PC-3 (cell line): ENCODE measurements at regions not wholly inside any gene's neighbourhood (a gene's known extent, or its start where the extent isn't known, plus 50 kb on each side); places are given as distances from the start of the nearest gene placed in this dataset.

Source experiments
- ATAC-seq: fragments of 200-7000 bp; cut with Tn5 transposase; 2 replicates; pipeline ENCODE4 v1.9.1; 2020; ENCODE audit warnings: mild to moderate bottlenecking, moderate library complexity
- BruUV-seq: library from RNA; stranded (reverse); fragments of 400-500 nt; replicated peaks from 2 replicates; lab custom pipeline; 2021; lab: Mats Ljungman, UMichigan
- CTCF ChIA-PET: fragments of 300-600 bp; sonication (Branson Sonifier 250); formaldehyde crosslinking; loops from one replicate; lab custom pipeline; 2022; ENCODE audit warnings: antibody characterized with exemption; lab: Charles Lee
- POLR2A ChIA-PET: fragments of 300-600 bp; sonication (Branson Sonifier 250); formaldehyde crosslinking; loops from one replicate; lab custom pipeline; 2022; ENCODE audit warnings: antibody characterized with exemption; ENCODE audit not compliant: unreplicated experiment; lab: Charles Lee
- DNase-seq: peaks from one replicate; pipeline ENCODE4 v3.0.0-alpha.2; 2015
- H2AFZ ChIP-seq: fragments of 300-600 bp; sonication (generic); 2 replicates; pipeline ENCODE4 v1.6.0; 2016; ENCODE audit warnings: antibody characterized with exemption, low read length
- H3F3A ChIP-seq: fragments of 300-600 bp; sonication (generic); one replicate; pipeline ENCODE4 v1.6.0; 2017; ENCODE audit warnings: antibody characterized with exemption, low read length, control low read depth, mild to moderate bottlenecking; ENCODE audit not compliant: unreplicated experiment
- H3K27ac ChIP-seq: fragments of 300-600 bp; sonication (generic); 2 replicates; pipeline ENCODE4 v1.5.1; 2016; ENCODE audit warnings: mild to moderate bottlenecking, low read length
- H3K27me3 ChIP-seq: fragments of 300-600 bp; sonication (generic); 2 replicates; pipeline ENCODE4 v1.6.1; 2016; ENCODE audit warnings: low read length, mixed read lengths
- H3K36me3 ChIP-seq: fragments of 300-600 bp; sonication (generic); 2 replicates; pipeline ENCODE4 v1.6.1; 2016; ENCODE audit warnings: low read depth, mixed run types, low read length, mixed read lengths
- H3K4me1 ChIP-seq: fragments of 300-600 bp; sonication (generic); 2 replicates; pipeline ENCODE4 v1.5.1; 2016; ENCODE audit warnings: low read length; ENCODE audit not compliant: insufficient read depth
- H3K4me2 ChIP-seq: fragments of 300-600 bp; sonication (generic); 2 replicates; pipeline ENCODE4 v1.6.0; 2016; ENCODE audit warnings: low read length
- H3K4me3 ChIP-seq: fragments of 300-600 bp; sonication (generic); 2 replicates; pipeline ENCODE4 v1.5.1; 2016; ENCODE audit warnings: mild to moderate bottlenecking, low read length, mixed read lengths
- H3K79me2 ChIP-seq: fragments of 300-600 bp; sonication (generic); 2 replicates; pipeline ENCODE4 v1.6.1; 2017; ENCODE audit warnings: low read length, mixed read lengths
- H3K9ac ChIP-seq: fragments of 300-600 bp; sonication (generic); 2 replicates; pipeline ENCODE4 v1.6.0; 2016; ENCODE audit warnings: mild to moderate bottlenecking, low read length
- H3K9me2 ChIP-seq: fragments of 300-600 bp; sonication (generic); replicated peaks from 2 replicates; pipeline ENCODE4 v1.6.1; 2016; ENCODE audit warnings: mixed run types, low read length, mixed read lengths
- H3K9me3 ChIP-seq: fragments of 300-600 bp; sonication (generic); 2 replicates; pipeline ENCODE4 v1.6.1; 2016; ENCODE audit warnings: low read length, mixed read lengths
- H4K20me1 ChIP-seq: fragments of 300-600 bp; sonication (generic); 2 replicates; pipeline ENCODE4 v1.6.1; 2016; ENCODE audit warnings: low read length, mixed read lengths
- EZH2 ChIP-seq: fragments of 300-600 bp; sonication (generic); IDR thresholded peaks from one replicate; pipeline ENCODE4 v1.6.1; 2017; ENCODE audit warnings: antibody characterized with exemption, mild to moderate bottlenecking, low read length; ENCODE audit not compliant: unreplicated experiment
- EZH2phosphoT487 ChIP-seq: fragments of 300-600 bp; sonication (generic); IDR thresholded peaks from 2 replicates; pipeline ENCODE4 v1.6.1; 2018; ENCODE audit warnings: mild to moderate bottlenecking, antibody characterized with exemption, low read length, borderline replicate concordance
- intact Hi-C: fragments of 100-400 bp; cut with micrococcal nuclease; formaldehyde crosslinking; loops from 2 replicates; pipeline ENCODE4 v1.9.0; 2023
- TF ChIP-seq, protein P1 (sequence below): fragments of 300-600 bp; sonication (generic); conservative IDR thresholded peaks from 2 replicates; pipeline ENCODE4 v1.5.1; 2017; ENCODE audit warnings: antibody characterized with exemption, low read depth, mild to moderate bottlenecking, low read length

DNA sequence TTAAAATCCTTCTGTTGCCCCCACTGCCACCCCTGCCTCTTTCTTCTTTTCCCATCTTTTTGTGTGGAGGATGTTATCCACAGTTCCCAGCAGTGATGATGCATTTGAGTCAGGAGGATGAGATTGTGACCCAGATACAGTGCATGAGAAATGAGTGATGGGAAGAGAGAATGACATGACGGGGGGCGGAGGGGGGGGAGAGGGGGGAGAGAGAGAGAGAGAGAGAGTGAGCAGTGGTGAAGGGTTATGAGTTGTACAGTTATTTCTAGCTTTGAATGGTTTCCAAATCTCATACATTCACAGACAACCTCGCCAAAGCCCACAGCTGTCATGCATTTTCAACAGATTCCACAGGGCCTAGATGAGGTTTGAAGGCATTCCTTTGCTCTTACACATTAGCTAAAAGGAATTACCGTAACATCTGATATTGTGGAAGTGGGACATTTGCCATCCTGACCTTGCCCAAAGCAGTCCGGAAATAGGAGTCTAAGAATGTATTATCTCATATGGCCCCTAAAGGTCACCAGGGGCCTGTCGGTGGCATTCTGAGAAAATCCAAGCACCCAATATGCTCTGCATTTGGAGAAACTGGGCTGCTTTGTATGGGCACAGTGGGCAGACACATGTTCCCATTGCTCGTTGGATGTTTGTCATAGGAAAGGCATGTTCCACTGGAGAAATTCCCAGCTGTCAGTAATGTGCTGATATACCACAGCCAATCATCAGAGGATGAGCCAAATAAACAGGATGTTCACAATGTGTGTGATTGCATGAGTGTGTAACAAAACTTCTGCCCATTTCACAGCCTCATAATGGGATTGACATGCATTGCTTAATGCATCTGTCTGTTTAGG is 435.8 kb downstream of the SPRY1 start:
- H3K36me3 ChIP-seq = no peaks in the 10 kb centered on the region
- peak overlapping the region; percentile 34; the same call in 1 of the 2 replicates for H3K9ac ChIP-seq
- no peaks in the 10 kb centered on the region for H3F3A ChIP-seq
- no peaks in the 10 kb centered on the region for H4K20me1 ChIP-seq
- no peak for TF ChIP-seq EZH2phosphoT487
- TF ChIP-seq, protein P1, sequence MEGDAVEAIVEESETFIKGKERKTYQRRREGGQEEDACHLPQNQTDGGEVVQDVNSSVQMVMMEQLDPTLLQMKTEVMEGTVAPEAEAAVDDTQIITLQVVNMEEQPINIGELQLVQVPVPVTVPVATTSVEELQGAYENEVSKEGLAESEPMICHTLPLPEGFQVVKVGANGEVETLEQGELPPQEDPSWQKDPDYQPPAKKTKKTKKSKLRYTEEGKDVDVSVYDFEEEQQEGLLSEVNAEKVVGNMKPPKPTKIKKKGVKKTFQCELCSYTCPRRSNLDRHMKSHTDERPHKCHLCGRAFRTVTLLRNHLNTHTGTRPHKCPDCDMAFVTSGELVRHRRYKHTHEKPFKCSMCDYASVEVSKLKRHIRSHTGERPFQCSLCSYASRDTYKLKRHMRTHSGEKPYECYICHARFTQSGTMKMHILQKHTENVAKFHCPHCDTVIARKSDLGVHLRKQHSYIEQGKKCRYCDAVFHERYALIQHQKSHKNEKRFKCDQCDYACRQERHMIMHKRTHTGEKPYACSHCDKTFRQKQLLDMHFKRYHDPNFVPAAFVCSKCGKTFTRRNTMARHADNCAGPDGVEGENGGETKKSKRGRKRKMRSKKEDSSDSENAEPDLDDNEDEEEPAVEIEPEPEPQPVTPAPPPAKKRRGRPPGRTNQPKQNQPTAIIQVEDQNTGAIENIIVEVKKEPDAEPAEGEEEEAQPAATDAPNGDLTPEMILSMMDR = no peak
- POLR2A ChIA-PET = no interaction called here
- peak overlapping the region; percentile 20; the same call in 1 of the 2 replicates for H3K4me3 ChIP-seq
- ATAC-seq = peak; percentile 86
- no peaks in the 10 kb centered on the region for H3K9me2 ChIP-seq
- H3K27ac ChIP-seq = peak overlapping the region; percentile 86
- CTCF ChIA-PET = no interaction called here
- peak overlapping the region; percentile 72 for H3K4me2 ChIP-seq
- no TSS peak for BruUV-seq
- no peak overlapping the region; the same call in 1 of the 2 replicates for H2AFZ ChIP-seq
- DNase-seq = peak; percentile 83
- H3K27me3 ChIP-seq = no peaks in the 10 kb centered on the region
- intact Hi-C loops = no loop called here
- H3K79me2 ChIP-seq = no peaks in the 10 kb centered on the region
- H3K9me3 ChIP-seq = no peaks in the 10 kb centered on the region
- peaks cover 33% of the 10 kb centered on the region for H3K4me1 ChIP-seq

DNA sequence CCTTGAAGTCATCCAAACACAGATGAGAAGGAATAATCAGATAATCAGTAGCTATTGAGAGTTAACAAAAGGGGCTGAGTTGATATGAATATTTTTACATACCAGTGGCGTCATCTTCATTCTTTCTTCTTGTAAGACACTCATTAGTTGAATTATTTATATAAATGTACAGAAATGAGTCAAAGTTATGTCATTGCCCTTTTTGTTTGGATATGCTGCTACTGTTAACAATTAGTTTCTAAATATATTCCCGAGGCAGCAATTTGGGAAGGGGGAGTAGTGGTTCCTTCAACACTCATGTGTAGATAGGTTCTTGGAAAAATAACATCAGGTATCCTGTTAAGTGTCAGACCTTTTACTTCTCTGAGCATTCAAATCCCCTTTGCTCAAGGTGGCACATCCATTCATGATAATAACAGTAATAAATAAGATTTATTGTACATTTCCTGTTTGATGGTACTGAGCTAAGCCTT is 436.6 kb downstream of the SPRY1 start:
- BruUV-seq = no TSS peak
- TF ChIP-seq, protein P1 = no peak
- TF ChIP-seq EZH2 (no peak), EZH2phosphoT487 (no peak)
- Histone ChIP-seq H2AFZ (no peak overlapping the region), H4K20me1 (no peaks in the 10 kb centered on the region), H3K9me3 (no peaks in the 10 kb centered on the region), H3K27ac (peak overlapping the region; percentile 86), H3K9ac (peak overlapping the region; percentile 34; the same call in 1 of the 2 replicates), H3K4me2 (peak overlapping the region; percentile 72), H3F3A (no peaks in the 10 kb centered on the region), H3K4me1 (peaks cover 35% of the 10 kb centered on the region), H3K4me3 (no peak overlapping the region), H3K27me3 (no peaks in the 10 kb centered on the region), H3K79me2 (no peaks in the 10 kb centered on the region), H3K9me2 (no peaks in the 10 kb centered on the region), H3K36me3 (no peaks in the 10 kb centered on the region)
- DNase-seq (peak; percentile 54), ATAC-seq (peak; percentile 16)
- ChIA-PET CTCF (no interaction called here), POLR2A (no interaction called here)
- intact Hi-C loops = no loop called here
